ENCODE measurements at regions not wholly inside any gene's neighbourhood (a gene's known extent, or its start where the extent isn't known, plus 50 kb on each side); places are given as distances from the start of the nearest gene placed in this dataset.

- H2AFZ ChIP-seq = no peak overlapping the region
- no peaks in the 10 kb centered on the region for H3F3A ChIP-seq (ENCODE audit: insufficient read depth)
- no peak overlapping the region for H3K9ac ChIP-seq
- no peaks in the 10 kb centered on the region for H3K36me3 ChIP-seq (ENCODE audit: low read depth)
- TF ChIP-seq EZH2 (IDR thresholded peaks at IDR 0.05; ENCODE audit: insufficient read depth, poor library complexity, severe bottlenecking) (no peak), EZH2phosphoT487 (IDR thresholded peaks at IDR 0.05; ENCODE audit: insufficient read depth, low read depth) (no peak)
- no peaks in the 10 kb centered on the region for H3K9me2 ChIP-seq (ENCODE audit: insufficient read depth)
- peaks cover 11% of the 10 kb centered on the region; the same call in 1 of the 2 replicates for H3K4me1 ChIP-seq (ENCODE audit: insufficient read depth)
- H3K4me2 ChIP-seq (ENCODE audit: unreplicated experiment) = no peak overlapping the region
- no peaks in the 10 kb centered on the region for H3K9me3 ChIP-seq (ENCODE audit: low read depth)
- no peaks in the 10 kb centered on the region for H3K79me2 ChIP-seq (ENCODE audit: insufficient read depth)
- no peak overlapping the region for H3K27ac ChIP-seq
- no peak overlapping the region for H3K4me3 ChIP-seq
- peak; percentile 14 for DNase-seq
- in situ Hi-C loops (cut with MboI) = no loop called here
- WGBS, 2 experiments (ENCODE audit: low coverage in 1 of 2, low lambda C conversion rate in 2 of 2, missing lambda C conversion rate in 2 of 2) = 28 to 29% methylated on average over 3 of the region's 3 CpGs
- no peaks in the 10 kb centered on the region for H3K27me3 ChIP-seq (replicated peaks; ENCODE audit: insufficient read depth)
- H4K20me1 ChIP-seq (ENCODE audit: insufficient read depth) = no peaks in the 10 kb centered on the region
Measured at GRCh38 chr7:136133551-136133950, 156.4 kb upstream of the MTPN start.

- Histone ChIP-seq H2AFZ (no peak overlapping the region), H3K36me3 (ENCODE audit: low read depth) (no peaks in the 10 kb centered on the region), H3K9me3 (ENCODE audit: low read depth) (no peaks in the 10 kb centered on the region), H3K79me2 (ENCODE audit: insufficient read depth) (no peaks in the 10 kb centered on the region), H4K20me1 (ENCODE audit: insufficient read depth) (no peaks in the 10 kb centered on the region), H3K4me3 (no peak overlapping the region), H3K4me2 (ENCODE audit: unreplicated experiment) (no peak overlapping the region), H3F3A (ENCODE audit: insufficient read depth) (no peaks in the 10 kb centered on the region), H3K27me3 (replicated peaks; ENCODE audit: insufficient read depth) (no peaks in the 10 kb centered on the region), H3K27ac (no peak overlapping the region), H3K9ac (no peak overlapping the region), H3K9me2 (ENCODE audit: insufficient read depth) (no peaks in the 10 kb centered on the region), H3K4me1 (ENCODE audit: insufficient read depth) (peaks cover 11% of the 10 kb centered on the region; the same call in 1 of the 2 replicates)
- 37 to 55% methylated on average over 3 of the region's 3 CpGs for WGBS, 2 experiments (ENCODE audit: low coverage in 1 of 2, low lambda C conversion rate in 2 of 2, missing lambda C conversion rate in 2 of 2)
- in situ Hi-C loops (cut with MboI) = no loop called here
- DNase-seq = no peak
- TF ChIP-seq EZH2phosphoT487 (IDR thresholded peaks at IDR 0.05; ENCODE audit: insufficient read depth, low read depth) (no peak), EZH2 (IDR thresholded peaks at IDR 0.05; ENCODE audit: insufficient read depth, poor library complexity, severe bottlenecking) (no peak)
Measured at GRCh38 chr7:136131304-136131630, 154.1 kb upstream of the MTPN start.

GRCh38 chr7:136130511-136131303 is 153.5 kb upstream of the MTPN start:
- H3F3A ChIP-seq (ENCODE audit: insufficient read depth) = no peaks in the 10 kb centered on the region
- no peaks in the 10 kb centered on the region for H3K9me3 ChIP-seq (ENCODE audit: low read depth)
- no peaks in the 10 kb centered on the region for H3K36me3 ChIP-seq (ENCODE audit: low read depth)
- in situ Hi-C loops (cut with MboI) = no loop called here
- no peaks in the 10 kb centered on the region for H3K9me2 ChIP-seq (ENCODE audit: insufficient read depth)
- H3K4me1 ChIP-seq (ENCODE audit: insufficient read depth) = peaks cover 11% of the 10 kb centered on the region; the same call in 1 of the 2 replicates
- 35 to 41% methylated on average over 6 of the region's 6 CpGs for WGBS, 2 experiments (ENCODE audit: low coverage in 1 of 2, low lambda C conversion rate in 2 of 2, missing lambda C conversion rate in 2 of 2)
- H3K79me2 ChIP-seq (ENCODE audit: insufficient read depth) = no peaks in the 10 kb centered on the region
- no peak overlapping the region for H3K9ac ChIP-seq
- H3K4me2 ChIP-seq (ENCODE audit: unreplicated experiment) = no peak overlapping the region
- H3K27me3 ChIP-seq (replicated peaks; ENCODE audit: insufficient read depth) = no peaks in the 10 kb centered on the region
- H2AFZ ChIP-seq = no peak overlapping the region
- no peak for DNase-seq
- H4K20me1 ChIP-seq (ENCODE audit: insufficient read depth) = no peaks in the 10 kb centered on the region
- H3K27ac ChIP-seq = no peak overlapping the region
- H3K4me3 ChIP-seq = no peak overlapping the region
- no peak for TF ChIP-seq EZH2 (IDR thresholded peaks at IDR 0.05; ENCODE audit: insufficient read depth, poor library complexity, severe bottlenecking)
- no peak for TF ChIP-seq EZH2phosphoT487 (IDR thresholded peaks at IDR 0.05; ENCODE audit: insufficient read depth, low read depth)

- TF ChIP-seq EZH2 (IDR thresholded peaks at IDR 0.05; ENCODE audit: insufficient read depth, poor library complexity, severe bottlenecking) = no peak
- TF ChIP-seq EZH2phosphoT487 (IDR thresholded peaks at IDR 0.05; ENCODE audit: insufficient read depth, low read depth) = no peak
- in situ Hi-C loops (cut with MboI) = no loop called here
Measured at GRCh38 chr7:136128050-136128449, 150.9 kb upstream of the MTPN start.

More at GRCh38 chr7:136128050-136128449, 150.9 kb upstream of the MTPN start:
- Histone ChIP-seq H3K27me3 (replicated peaks; ENCODE audit: insufficient read depth) (no peaks in the 10 kb centered on the region), H4K20me1 (ENCODE audit: insufficient read depth) (no peaks in the 10 kb centered on the region), H3K9me3 (ENCODE audit: low read depth) (no peaks in the 10 kb centered on the region), H3K9ac (no peak overlapping the region), H3K27ac (no peak overlapping the region), H3K36me3 (ENCODE audit: low read depth) (no peaks in the 10 kb centered on the region), H3K4me3 (no peak overlapping the region), H3F3A (ENCODE audit: insufficient read depth) (no peaks in the 10 kb centered on the region), H3K4me1 (ENCODE audit: insufficient read depth) (no peaks in the 10 kb centered on the region), H2AFZ (no peak overlapping the region), H3K9me2 (ENCODE audit: insufficient read depth) (no peaks in the 10 kb centered on the region), H3K4me2 (ENCODE audit: unreplicated experiment) (no peak overlapping the region), H3K79me2 (ENCODE audit: insufficient read depth) (no peaks in the 10 kb centered on the region)
- DNase-seq = no peak
- 16 to 23% methylated on average over 3 of the region's 3 CpGs for WGBS, 2 experiments (ENCODE audit: low coverage in 1 of 2, low lambda C conversion rate in 2 of 2, missing lambda C conversion rate in 2 of 2)

Data from GM23248 (cell line).